ENCODE measurements at regions not wholly inside any gene's neighbourhood (a gene's known extent, or its start where the extent isn't known, plus 50 kb on each side); places are given as distances from the start of the nearest gene placed in this dataset.
"Not testable (repeated sequence)": the region's sequence is repeated elsewhere in the genome, so short reads cannot be mapped to it uniquely, and the experiment has no call there.

DNA sequence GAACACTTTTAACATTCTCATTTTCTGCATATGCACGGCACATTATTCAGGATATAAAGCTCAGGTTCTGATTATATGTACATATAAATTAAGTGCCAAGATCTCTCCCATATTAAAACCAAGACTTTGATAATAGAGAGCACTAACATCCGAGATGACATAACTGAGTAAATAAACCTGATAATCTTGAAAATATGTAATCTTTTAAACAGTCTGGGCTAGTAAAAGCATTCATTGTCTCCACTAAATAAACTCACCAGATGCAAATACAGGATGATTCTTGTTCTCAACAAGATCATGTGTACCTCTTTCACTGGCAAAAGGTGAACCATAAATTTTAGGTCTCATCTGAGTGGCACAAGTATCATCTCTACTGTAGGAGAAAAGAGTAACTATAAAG, 942.2 kb downstream of the TRAM1L1 start:
- TF ChIP-seq, protein P1, sequence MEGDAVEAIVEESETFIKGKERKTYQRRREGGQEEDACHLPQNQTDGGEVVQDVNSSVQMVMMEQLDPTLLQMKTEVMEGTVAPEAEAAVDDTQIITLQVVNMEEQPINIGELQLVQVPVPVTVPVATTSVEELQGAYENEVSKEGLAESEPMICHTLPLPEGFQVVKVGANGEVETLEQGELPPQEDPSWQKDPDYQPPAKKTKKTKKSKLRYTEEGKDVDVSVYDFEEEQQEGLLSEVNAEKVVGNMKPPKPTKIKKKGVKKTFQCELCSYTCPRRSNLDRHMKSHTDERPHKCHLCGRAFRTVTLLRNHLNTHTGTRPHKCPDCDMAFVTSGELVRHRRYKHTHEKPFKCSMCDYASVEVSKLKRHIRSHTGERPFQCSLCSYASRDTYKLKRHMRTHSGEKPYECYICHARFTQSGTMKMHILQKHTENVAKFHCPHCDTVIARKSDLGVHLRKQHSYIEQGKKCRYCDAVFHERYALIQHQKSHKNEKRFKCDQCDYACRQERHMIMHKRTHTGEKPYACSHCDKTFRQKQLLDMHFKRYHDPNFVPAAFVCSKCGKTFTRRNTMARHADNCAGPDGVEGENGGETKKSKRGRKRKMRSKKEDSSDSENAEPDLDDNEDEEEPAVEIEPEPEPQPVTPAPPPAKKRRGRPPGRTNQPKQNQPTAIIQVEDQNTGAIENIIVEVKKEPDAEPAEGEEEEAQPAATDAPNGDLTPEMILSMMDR (IDR thresholded peaks at IDR 0.05) = no peak
- H3K27ac Mint-ChIP-seq = no peak overlapping the region
- H3K36me3 Mint-ChIP-seq (ENCODE audit: low read depth) = no peaks in the 10 kb centered on the region
- no peaks in the 10 kb centered on the region for H3K4me1 Mint-ChIP-seq (ENCODE audit: low read depth)
- H3K4me3 Mint-ChIP-seq = no peak overlapping the region
- H3K27me3 Mint-ChIP-seq (ENCODE audit: insufficient read depth) = no peaks in the 10 kb centered on the region
- peaks cover 25% of the 10 kb centered on the region for H3K9me3 Mint-ChIP-seq
- no peak for DNase-seq

DNA sequence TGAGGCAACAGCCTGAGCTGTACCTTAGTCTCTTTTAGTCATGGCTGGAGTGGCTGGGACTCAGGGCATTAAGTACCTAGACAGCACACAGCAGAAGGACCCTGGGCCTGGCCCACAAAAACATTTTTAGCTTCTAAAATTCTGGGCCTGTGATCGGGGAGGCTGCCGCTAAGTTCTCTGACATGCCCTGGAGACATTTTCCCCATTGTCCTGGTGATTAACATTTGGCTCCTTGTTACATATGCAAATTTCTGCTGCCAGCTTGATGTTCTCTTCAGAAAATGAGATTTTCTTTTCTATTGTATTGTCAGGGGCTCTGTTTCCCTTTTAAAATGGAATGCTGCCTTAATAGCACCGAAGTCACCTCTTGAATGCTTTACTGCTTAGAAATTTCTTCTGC, 952.4 kb downstream of the TRAM1L1 start:
- no peaks in the 10 kb centered on the region for H3K27me3 Mint-ChIP-seq (ENCODE audit: insufficient read depth)
- no peak for DNase-seq
- H3K9me3 Mint-ChIP-seq = peaks cover 18% of the 10 kb centered on the region
- no peak overlapping the region for H3K27ac Mint-ChIP-seq
- TF ChIP-seq, protein P1 (IDR thresholded peaks at IDR 0.05) = no peak
- no peak overlapping the region for H3K4me3 Mint-ChIP-seq
- no peaks in the 10 kb centered on the region for H3K36me3 Mint-ChIP-seq (ENCODE audit: low read depth)
- no peaks in the 10 kb centered on the region for H3K4me1 Mint-ChIP-seq (ENCODE audit: low read depth)

DNA sequence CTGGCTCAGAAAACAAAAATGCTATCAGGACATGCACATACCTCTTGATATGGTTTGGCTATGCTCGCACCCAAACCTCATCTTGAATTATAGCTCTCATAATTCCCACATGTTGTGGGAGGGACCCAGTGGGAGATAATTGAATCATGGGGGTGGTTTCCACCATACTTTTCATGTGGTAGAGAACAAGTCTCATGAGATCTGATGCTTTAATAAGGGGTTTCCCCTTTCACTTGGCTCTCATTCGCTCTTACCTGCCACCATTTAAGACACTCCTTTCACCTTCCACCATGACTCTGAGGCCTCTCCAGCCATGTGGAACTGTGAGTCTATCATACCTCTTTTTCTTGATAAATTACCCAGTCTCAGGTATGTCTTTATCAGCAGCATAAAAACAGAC, 958.6 kb downstream of the TRAM1L1 start:
- H3K4me3 Mint-ChIP-seq = no peak overlapping the region
- no peaks in the 10 kb centered on the region for H3K36me3 Mint-ChIP-seq (ENCODE audit: low read depth)
- no peak for DNase-seq
- no peaks in the 10 kb centered on the region; the same call in 1 of the 2 replicates for H3K27me3 Mint-ChIP-seq (ENCODE audit: insufficient read depth)
- no peaks in the 10 kb centered on the region for H3K4me1 Mint-ChIP-seq (ENCODE audit: low read depth)
- TF ChIP-seq, protein P1 (IDR thresholded peaks at IDR 0.05) = no peak
- peaks cover 10% of the 10 kb centered on the region for H3K9me3 Mint-ChIP-seq
- H3K27ac Mint-ChIP-seq = no peak overlapping the region

DNA sequence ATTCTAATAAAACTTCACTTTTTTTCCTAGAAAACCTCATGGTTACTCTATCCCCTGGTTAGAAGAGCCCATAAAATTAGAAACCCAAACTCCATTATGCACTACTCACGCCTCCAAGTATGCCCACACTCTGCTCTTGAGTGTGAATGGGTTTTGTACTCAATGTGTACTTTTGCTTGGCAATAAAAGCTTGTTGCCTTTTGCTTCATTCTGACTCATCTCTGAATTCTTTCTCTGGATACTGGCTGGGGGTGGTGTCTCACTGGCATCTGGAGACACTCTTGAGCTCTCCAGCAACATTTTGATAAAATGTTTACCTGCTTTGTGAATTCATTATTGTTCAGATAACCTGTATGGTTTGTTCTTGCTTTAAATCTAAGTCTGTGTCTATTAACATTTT, 963.3 kb downstream of the TRAM1L1 start:
- H3K27me3 Mint-ChIP-seq (ENCODE audit: insufficient read depth) = no peaks in the 10 kb centered on the region; the same call in 1 of the 2 replicates
- TF ChIP-seq, protein P1 (IDR thresholded peaks at IDR 0.05) = no peak
- no peaks in the 10 kb centered on the region for H3K36me3 Mint-ChIP-seq (ENCODE audit: low read depth)
- peaks cover 17% of the 10 kb centered on the region for H3K9me3 Mint-ChIP-seq
- H3K27ac Mint-ChIP-seq = no peak overlapping the region
- H3K4me3 Mint-ChIP-seq = no peak overlapping the region
- no peak for DNase-seq
- no peaks in the 10 kb centered on the region for H3K4me1 Mint-ChIP-seq (ENCODE audit: low read depth)

DNA sequence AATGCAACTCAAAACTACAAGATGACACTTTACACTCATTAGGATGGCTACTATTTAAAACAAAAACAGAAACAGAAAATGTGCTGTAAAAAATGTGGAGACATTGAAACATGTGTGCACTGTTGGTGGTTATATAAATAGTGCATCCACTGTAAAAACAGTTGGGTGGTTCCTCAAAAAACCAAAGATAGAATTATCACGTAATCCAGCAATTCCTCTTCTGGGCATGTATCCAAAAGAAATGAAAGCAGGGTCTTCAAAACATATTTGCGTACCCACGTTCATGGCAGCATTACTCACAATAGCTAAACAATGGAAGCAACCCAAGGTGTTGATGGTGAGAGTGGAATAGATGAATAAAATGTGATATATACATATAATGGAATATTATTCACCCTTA, 967.2 kb downstream of the TRAM1L1 start:
- no peak overlapping the region for H3K27ac Mint-ChIP-seq

DNA sequence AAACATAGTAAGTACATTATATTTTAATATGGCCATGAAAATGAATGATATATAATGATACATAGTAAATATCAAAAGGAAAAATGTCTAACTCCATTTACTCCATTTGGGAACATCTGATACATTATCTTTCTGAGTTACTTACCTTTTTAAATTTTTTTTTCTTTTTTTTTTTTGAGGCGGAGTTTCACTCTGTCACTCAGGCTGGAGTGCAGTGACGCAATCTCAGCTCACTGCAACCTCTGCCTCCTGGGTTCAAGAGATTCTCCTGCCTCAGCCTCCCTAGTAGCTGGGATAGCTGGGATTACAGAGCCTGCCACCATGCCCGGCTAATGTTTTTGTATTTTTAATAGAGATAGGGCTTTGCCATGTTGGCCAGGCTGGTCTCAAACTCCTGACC, 972.5 kb downstream of the TRAM1L1 start:
- DNase-seq; H3K27ac Mint-ChIP-seq; H3K36me3 Mint-ChIP-seq (ENCODE audit: low read depth); H3K4me3 Mint-ChIP-seq; H3K4me1 Mint-ChIP-seq (ENCODE audit: low read depth); H3K27me3 Mint-ChIP-seq (ENCODE audit: insufficient read depth): not testable (repeated sequence)
- H3K9me3 Mint-ChIP-seq = peaks cover 12% of the 10 kb centered on the region

More for the DNA sequence above, 967.2 kb downstream of the TRAM1L1 start:
- Mint-ChIP-seq H3K9me3 (peaks cover 14% of the 10 kb centered on the region), H3K27me3 (ENCODE audit: insufficient read depth) (no peaks in the 10 kb centered on the region; the same call in 1 of the 2 replicates), H3K4me3 (no peak overlapping the region), H3K4me1 (ENCODE audit: low read depth) (no peaks in the 10 kb centered on the region), H3K36me3 (ENCODE audit: low read depth) (no peaks in the 10 kb centered on the region)
- TF ChIP-seq, protein P1 (IDR thresholded peaks at IDR 0.05) = no peak
- DNase-seq = no peak

All from HFFc6 (cell line).